ENCODE measurements at regions not wholly inside any gene's neighbourhood (a gene's known extent, or its start where the extent isn't known, plus 50 kb on each side); places are given as distances from the start of the nearest gene placed in this dataset.

GRCh38 chr5:167358868-167359492 is 932.5 kb upstream of the WWC1 start:
- no peak for TF ChIP-seq CTCF (IDR thresholded peaks at IDR 0.05; ENCODE audit: low read depth, low read length, missing control alignments)
- DNase-seq (ENCODE audit: low read depth) = no peak
- in situ Hi-C loops (cut with HindIII; ENCODE audit: low sequenced_read_pairs) = no loop called here
- H3K4me3 ChIP-seq (ENCODE audit: low read depth, low read length) = no peak overlapping the region

GRCh38 chr5:167361795-167362194 is 929.6 kb upstream of the WWC1 start:
- in situ Hi-C loops (cut with HindIII; ENCODE audit: low sequenced_read_pairs) = no loop called here
- H3K4me3 ChIP-seq (ENCODE audit: low read depth, low read length) = no peak overlapping the region
- TF ChIP-seq CTCF (IDR thresholded peaks at IDR 0.05; ENCODE audit: low read depth, low read length, missing control alignments) = no peak
- DNase-seq (ENCODE audit: low read depth) = no peak

- DNase-seq (ENCODE audit: low read depth) = no peak
- in situ Hi-C loops (cut with HindIII; ENCODE audit: low sequenced_read_pairs) = no loop called here
- H3K4me3 ChIP-seq (ENCODE audit: low read depth, low read length) = no peak overlapping the region
- no peak for TF ChIP-seq CTCF (IDR thresholded peaks at IDR 0.05; ENCODE audit: low read depth, low read length, missing control alignments)
Observed at GRCh38 chr5:167363065-167363464, 928.4 kb upstream of the WWC1 start.

GRCh38 chr5:167375125-167375524 is 916.3 kb upstream of the WWC1 start:
- in situ Hi-C loops (cut with HindIII; ENCODE audit: low sequenced_read_pairs) = no loop called here
- no peak for DNase-seq (ENCODE audit: low read depth)
- H3K4me3 ChIP-seq (ENCODE audit: low read depth, low read length) = no peak overlapping the region
- TF ChIP-seq CTCF (IDR thresholded peaks at IDR 0.05; ENCODE audit: low read depth, low read length, missing control alignments) = no peak

GRCh38 chr5:167378894-167379723 is 912.3 kb upstream of the WWC1 start:
- DNase-seq (ENCODE audit: low read depth) = no peak
- in situ Hi-C loops (cut with HindIII; ENCODE audit: low sequenced_read_pairs) = no loop called here
- TF ChIP-seq CTCF (IDR thresholded peaks at IDR 0.05; ENCODE audit: low read depth, low read length, missing control alignments) = no peak
- no peak overlapping the region for H3K4me3 ChIP-seq (ENCODE audit: low read depth, low read length)

- DNase-seq (ENCODE audit: low read depth) = no peak
- in situ Hi-C loops (cut with HindIII; ENCODE audit: low sequenced_read_pairs) = no loop called here
- no peak for TF ChIP-seq CTCF (IDR thresholded peaks at IDR 0.05; ENCODE audit: low read depth, low read length, missing control alignments)
Observed at GRCh38 chr5:167381457-167381856, 910.0 kb upstream of the WWC1 start.

More at GRCh38 chr5:167381457-167381856, 910.0 kb upstream of the WWC1 start:
- H3K4me3 ChIP-seq (ENCODE audit: low read depth, low read length) = no peak overlapping the region

Measured in astrocyte of the cerebellum (primary cell).